ENCODE measurements at regions not wholly inside any gene's neighbourhood (a gene's known extent, or its start where the extent isn't known, plus 50 kb on each side); places are given as distances from the start of the nearest gene placed in this dataset.

DNA sequence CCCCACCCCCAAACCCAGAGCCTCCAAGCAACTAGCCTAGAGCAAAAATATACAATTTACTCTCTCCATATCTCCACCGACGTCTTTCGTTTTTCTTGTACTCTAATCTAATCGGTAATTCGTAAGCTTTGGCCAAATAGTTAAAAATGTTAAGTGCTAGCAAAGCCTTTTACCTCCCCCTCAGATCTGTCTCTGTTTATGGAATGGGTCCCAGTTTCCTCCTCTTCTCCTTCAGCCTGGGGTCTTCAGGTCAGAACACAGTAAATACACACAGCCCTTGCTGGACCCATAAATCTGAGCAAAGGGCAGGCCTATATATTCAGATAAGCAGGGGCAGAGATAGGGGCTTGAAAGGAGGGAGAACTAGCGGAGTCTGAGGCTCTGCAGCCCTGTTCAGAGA is 267.4 kb downstream of the MEIS1 start:
- WGBS (ENCODE audit: extremely low coverage, insufficient read length, low lambda C conversion rate) = 100% methylated on average over 5 of the region's 6 CpGs

More for the DNA sequence above, 267.4 kb downstream of the MEIS1 start:
- Histone ChIP-seq H3K4me2 (ENCODE audit: insufficient read depth, insufficient read length, low read length) (no peak overlapping the region), H2BK5ac (ENCODE audit: insufficient read length, low read length) (no peak overlapping the region), H4K91ac (ENCODE audit: insufficient read length, low read depth, low read length) (no peak overlapping the region), H4K20me1 (ENCODE audit: control insufficient read depth, insufficient read depth, insufficient read length) (no peaks in the 10 kb centered on the region), H4K8ac (replicated peaks; ENCODE audit: insufficient read length, low read depth, low read length) (no peak overlapping the region), H2BK20ac (ENCODE audit: low read depth, low read length, poor library complexity, severe bottlenecking) (no peak overlapping the region), H3K79me1 (ENCODE audit: insufficient read depth, low read depth, low read length, poor library complexity, severe bottlenecking) (no peaks in the 10 kb centered on the region), H3K4ac (ENCODE audit: low read depth, low read length) (no peak overlapping the region), H2AK5ac (ENCODE audit: insufficient read length, low read length) (no peak overlapping the region), H3K27ac (ENCODE audit: insufficient read length, low read depth, low read length) (no peak overlapping the region), H2BK15ac (ENCODE audit: low read depth, low read length) (no peak overlapping the region), H3K23ac (ENCODE audit: insufficient read length, low read depth, low read length) (no peak overlapping the region), H3K9me3 (ENCODE audit: control insufficient read depth, low read depth, low read length) (no peaks in the 10 kb centered on the region), H3K27me3 (ENCODE audit: insufficient read depth, low read length) (no peaks in the 10 kb centered on the region), H3K56ac (ENCODE audit: insufficient read length, low read depth, low read length) (no peak overlapping the region), H3K9ac (ENCODE audit: extremely low read depth, insufficient read length, low read length) (no peak overlapping the region), H3K23me2 (ENCODE audit: insufficient read length, low read depth, low read length, poor library complexity, severe bottlenecking) (no peaks in the 10 kb centered on the region), H3K18ac (ENCODE audit: insufficient read length, low read depth, low read length) (no peak overlapping the region), H3K14ac (ENCODE audit: insufficient read depth, low read length) (no peak overlapping the region), H3T11ph (ENCODE audit: low read length) (no peak overlapping the region), H2AFZ (ENCODE audit: low read length) (no peak overlapping the region), H3K79me2 (ENCODE audit: insufficient read depth, low read length) (no peaks in the 10 kb centered on the region), H4K5ac (ENCODE audit: insufficient read length, low read depth, low read length) (no peak overlapping the region), H2BK120ac (ENCODE audit: low read depth, low read length, poor library complexity, severe bottlenecking) (no peak overlapping the region), H2BK12ac (ENCODE audit: insufficient read length, low read depth, low read length) (no peak overlapping the region), H3K4me1 (ENCODE audit: insufficient read depth, low read length) (peaks cover 4% of the 10 kb centered on the region)
- Mint-ChIP-seq H3K9me3 (no peaks in the 10 kb centered on the region; a peak in 1 of 5 replicates), H3K27ac (no peak overlapping the region), H3K4me3 (no peak overlapping the region), H3K4me1 (peaks cover 40 to 49% of the 10 kb centered on the region in 2 experiments), H3K27me3 (ENCODE audit: low read depth) (no peaks in the 10 kb centered on the region), H3K36me3 (ENCODE audit: insufficient read depth in 1 of 3, low read depth in 3 of 3) (no peaks in the 10 kb centered on the region)
- no peak for DNase-seq
- TF ChIP-seq CTCF (conservative IDR thresholded peaks at IDR 0.05) = no peak

All from H9 (cell line).